Coronary artery (tissue), 2 donors: ENCODE measurements at regions not wholly inside any gene's neighbourhood (a gene's known extent, or its start where the extent isn't known, plus 50 kb on each side); places are given as distances from the start of the nearest gene placed in this dataset.

Source experiments
- DNase-seq: peaks from one replicate; pipeline ENCODE4 v3.0.0-alpha.2; 2017; ENCODE audit warnings: low spot score
- H3K27ac ChIP-seq, 2 donors: fragments of 200-600 bp; sonication (generic); one replicate each; pipeline ENCODE4 v1.5.1; 2016 to 2019
- H3K4me3 ChIP-seq: fragments of 200-600 bp; sonication (generic); 2 replicates; pipeline ENCODE4 v1.5.1; 2016; ENCODE audit warnings: mild to moderate bottlenecking, moderate library complexity
- TF ChIP-seq, protein P1 (sequence below): fragments of 200-600 bp; sonication (generic); IDR thresholded peaks from one replicate; pipeline ENCODE4 v1.5.1; 2019; ENCODE audit warnings: antibody characterized with exemption

DNA sequence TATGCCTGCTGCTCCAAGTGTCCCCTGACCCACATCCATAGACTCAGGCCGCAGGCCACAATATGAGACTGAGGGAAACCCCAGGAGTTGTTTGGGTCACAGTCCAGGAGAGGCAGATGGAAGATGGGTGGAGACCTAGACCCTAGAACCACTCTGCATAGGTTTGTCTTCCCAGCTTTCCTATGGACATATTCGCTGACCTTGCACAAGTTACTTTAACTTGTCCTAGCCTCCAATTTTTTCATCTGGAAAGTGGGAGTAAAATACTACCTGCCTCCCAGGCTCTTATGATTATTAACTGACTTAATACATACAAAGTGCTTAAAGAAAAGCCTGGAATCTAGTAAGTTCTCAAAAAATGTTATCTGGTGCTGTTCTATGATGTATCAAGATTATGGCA, 157.1 kb upstream of the IFNG-AS1 start:
- TF ChIP-seq, protein P1, sequence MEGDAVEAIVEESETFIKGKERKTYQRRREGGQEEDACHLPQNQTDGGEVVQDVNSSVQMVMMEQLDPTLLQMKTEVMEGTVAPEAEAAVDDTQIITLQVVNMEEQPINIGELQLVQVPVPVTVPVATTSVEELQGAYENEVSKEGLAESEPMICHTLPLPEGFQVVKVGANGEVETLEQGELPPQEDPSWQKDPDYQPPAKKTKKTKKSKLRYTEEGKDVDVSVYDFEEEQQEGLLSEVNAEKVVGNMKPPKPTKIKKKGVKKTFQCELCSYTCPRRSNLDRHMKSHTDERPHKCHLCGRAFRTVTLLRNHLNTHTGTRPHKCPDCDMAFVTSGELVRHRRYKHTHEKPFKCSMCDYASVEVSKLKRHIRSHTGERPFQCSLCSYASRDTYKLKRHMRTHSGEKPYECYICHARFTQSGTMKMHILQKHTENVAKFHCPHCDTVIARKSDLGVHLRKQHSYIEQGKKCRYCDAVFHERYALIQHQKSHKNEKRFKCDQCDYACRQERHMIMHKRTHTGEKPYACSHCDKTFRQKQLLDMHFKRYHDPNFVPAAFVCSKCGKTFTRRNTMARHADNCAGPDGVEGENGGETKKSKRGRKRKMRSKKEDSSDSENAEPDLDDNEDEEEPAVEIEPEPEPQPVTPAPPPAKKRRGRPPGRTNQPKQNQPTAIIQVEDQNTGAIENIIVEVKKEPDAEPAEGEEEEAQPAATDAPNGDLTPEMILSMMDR = no peak
- DNase-seq = no peak
- Histone ChIP-seq H3K4me3 (no peak overlapping the region), H3K27ac (no peak overlapping the region)

DNA sequence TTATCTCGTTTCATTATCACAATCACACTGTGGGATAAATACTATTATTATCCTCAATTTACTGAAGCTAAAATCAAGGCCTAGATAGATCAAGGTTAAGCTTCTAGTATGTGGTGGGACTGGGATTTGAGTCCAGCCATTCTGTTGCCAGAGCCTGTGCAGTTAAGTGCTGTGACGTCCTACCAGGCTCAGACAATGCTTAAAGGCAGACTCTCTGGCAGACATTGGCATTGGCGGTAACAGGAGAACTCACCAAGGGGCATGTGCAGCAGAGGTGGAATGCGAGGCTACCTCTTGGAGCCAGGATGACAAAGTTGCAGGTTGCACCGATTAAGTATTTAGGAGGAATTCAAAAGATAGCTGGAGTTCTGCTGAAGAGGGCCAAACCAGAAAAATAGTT, 155.6 kb upstream of the IFNG-AS1 start:
- Histone ChIP-seq H3K27ac (no peak overlapping the region), H3K4me3 (no peak overlapping the region)
- TF ChIP-seq, protein P1 = no peak
- no peak for DNase-seq

DNA sequence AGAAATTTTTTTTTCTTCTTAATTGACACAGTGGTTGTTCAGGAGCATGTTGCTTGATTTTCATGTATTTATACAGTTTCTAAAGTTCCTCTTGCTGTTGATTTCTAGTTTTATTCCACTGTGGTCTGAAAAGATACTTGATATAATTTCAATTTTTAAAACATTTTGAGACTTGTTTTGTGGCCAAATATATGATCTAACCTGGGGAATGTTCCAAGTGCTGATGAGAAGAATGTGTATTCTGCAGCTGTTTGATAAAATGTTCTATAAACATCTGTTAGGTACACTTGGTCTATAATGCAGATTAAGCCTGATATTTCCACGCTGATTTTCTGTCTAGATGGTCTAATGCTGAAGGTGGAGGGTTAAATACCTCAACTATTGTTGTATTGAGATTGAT, 151.4 kb upstream of the IFNG-AS1 start:
- TF ChIP-seq, protein P1 = no peak
- no peak overlapping the region for H3K4me3 ChIP-seq
- DNase-seq = no peak
- no peak overlapping the region for H3K27ac ChIP-seq

DNA sequence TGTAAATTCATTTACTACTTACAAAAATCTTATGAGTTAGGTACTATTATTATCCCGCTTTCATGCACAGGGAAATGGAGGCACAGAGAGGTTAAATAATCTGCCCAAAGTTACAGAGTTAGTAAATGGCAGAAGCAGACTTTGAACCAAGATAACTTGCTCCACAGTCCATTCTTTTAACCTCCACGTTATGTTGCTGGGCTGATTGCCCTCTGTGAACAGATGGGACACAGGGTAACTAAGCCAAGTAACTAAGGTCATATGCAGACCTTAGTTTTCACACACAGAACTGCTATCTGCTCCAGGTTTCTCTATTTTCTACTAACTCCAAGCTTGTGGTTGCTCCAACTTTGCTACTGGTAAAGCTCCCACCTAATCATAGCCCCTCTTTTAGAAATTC, 147.1 kb upstream of the IFNG-AS1 start:
- TF ChIP-seq, protein P1 = no peak
- Histone ChIP-seq H3K27ac (no peak overlapping the region), H3K4me3 (no peak overlapping the region)
- no peak for DNase-seq

DNA sequence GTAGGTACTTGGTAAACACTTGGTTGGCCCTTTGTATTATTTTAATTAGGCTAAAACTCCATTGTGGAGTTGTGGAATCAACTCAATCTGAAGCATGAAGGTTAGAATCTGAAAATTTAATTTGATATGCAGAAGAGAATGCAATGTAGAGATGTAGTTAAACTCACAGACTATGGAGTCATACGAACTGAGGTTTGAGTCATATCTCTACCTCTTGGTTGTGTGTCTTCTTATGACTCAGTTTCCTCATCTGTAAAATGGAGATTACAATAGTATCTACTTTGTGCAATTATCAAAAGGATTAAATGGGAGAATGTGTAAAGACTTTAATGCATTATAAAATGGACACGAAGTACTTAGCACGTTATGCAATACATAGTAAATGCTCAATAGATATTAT, 146.0 kb upstream of the IFNG-AS1 start:
- Histone ChIP-seq H3K4me3 (no peak overlapping the region), H3K27ac (no peak overlapping the region)
- no peak for DNase-seq
- TF ChIP-seq, protein P1 = no peak

DNA sequence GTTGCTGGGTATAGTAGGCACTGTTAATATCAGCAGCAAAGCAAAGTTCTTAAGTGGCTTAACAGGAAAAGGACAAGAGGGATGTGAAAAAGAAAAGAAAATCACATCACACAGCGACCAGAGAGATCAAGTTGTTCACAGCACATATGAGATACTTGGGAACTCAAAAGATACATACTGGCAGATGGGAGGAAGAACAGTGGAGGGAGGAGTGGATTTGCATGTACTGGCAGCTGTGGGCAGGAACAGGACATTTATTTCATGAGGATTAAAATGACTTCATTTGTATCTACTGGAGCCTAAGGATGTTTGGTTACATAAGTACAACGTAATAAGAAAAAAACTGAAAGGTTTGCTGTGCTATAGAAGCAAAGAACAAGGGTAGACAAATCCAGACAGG, 136.5 kb upstream of the IFNG-AS1 start:
- TF ChIP-seq, protein P1 = no peak
- Histone ChIP-seq H3K4me3 (no peak overlapping the region), H3K27ac (no peak overlapping the region)
- no peak for DNase-seq

DNA sequence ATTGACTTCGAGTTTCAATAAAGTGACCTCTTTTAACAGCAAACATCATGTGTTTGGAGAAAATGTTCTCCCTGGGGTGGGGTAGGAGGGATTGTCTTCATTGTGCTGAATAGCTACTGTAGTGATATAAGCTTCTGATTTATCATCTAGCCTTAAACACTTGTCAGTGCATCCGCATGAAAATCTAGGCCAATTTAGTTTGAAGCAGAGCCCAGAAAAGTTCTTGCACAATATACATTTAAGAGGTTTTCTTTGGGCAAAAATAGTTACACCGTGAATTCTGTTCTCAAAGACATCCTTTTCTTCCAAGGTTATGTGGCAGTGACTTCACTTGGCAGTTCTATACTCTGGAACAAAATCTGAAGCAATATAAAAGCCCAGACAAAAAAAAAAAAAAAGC, 136.0 kb upstream of the IFNG-AS1 start:
- Histone ChIP-seq H3K27ac (no peak overlapping the region), H3K4me3 (no peak overlapping the region)
- TF ChIP-seq, protein P1 = no peak
- DNase-seq = no peak
